Hepatocyte (in vitro differentiated cells): ENCODE measurements at regions not wholly inside any gene's neighbourhood (a gene's known extent, or its start where the extent isn't known, plus 50 kb on each side); places are given as distances from the start of the nearest gene placed in this dataset.
A peak's percentile ranks its signal among the peaks of the same experiment; 100 is the strongest.

ENCODE experiments used
- DNase-seq: peaks from one replicate; pipeline ENCODE4 v3.0.0-alpha.2; 2016; ENCODE audit warnings: low spot score
- H2AFZ ChIP-seq: fragments of 200-600 bp; sonication (generic); 2 replicates; pipeline ENCODE4 v1.6.0; 2016; ENCODE audit warnings: antibody characterized with exemption, mild to moderate bottlenecking
- H3K27ac ChIP-seq: fragments of 200-600 bp; sonication (generic); 2 replicates; pipeline ENCODE4 v1.5.1; 2016; ENCODE audit warnings: mild to moderate bottlenecking
- H3K27me3 ChIP-seq: fragments of 200-600 bp; sonication (generic); 2 replicates; pipeline ENCODE4 v1.6.1; 2016
- H3K36me3 ChIP-seq: fragments of 200-600 bp; sonication (generic); replicated peaks from 2 replicates; pipeline ENCODE4 v1.5.1; 2016; ENCODE audit warnings: low read depth; ENCODE audit not compliant: insufficient read depth
- H3K4me1 ChIP-seq: fragments of 200-600 bp; sonication (generic); 2 replicates; pipeline ENCODE4 v1.5.1; 2016; ENCODE audit warnings: mild to moderate bottlenecking, moderate library complexity; ENCODE audit not compliant: insufficient read depth
- H3K4me2 ChIP-seq: fragments of 200-600 bp; sonication (generic); 2 replicates; pipeline ENCODE4 v1.6.0; 2016
- H3K4me3 ChIP-seq: fragments of 200-600 bp; sonication (generic); 2 replicates; pipeline ENCODE4 v1.5.1; 2016; ENCODE audit warnings: mild to moderate bottlenecking
- H3K79me2 ChIP-seq: fragments of 200-600 bp; sonication (generic); 2 replicates; pipeline ENCODE4 v1.6.0; 2017; ENCODE audit warnings: mild to moderate bottlenecking
- H3K9me2 ChIP-seq: fragments of 200-600 bp; sonication (generic); replicated peaks from 2 replicates; pipeline ENCODE4 v1.6.0; 2017; ENCODE audit warnings: mild to moderate bottlenecking; ENCODE audit not compliant: insufficient read depth
- H3K9me3 ChIP-seq: fragments of 200-600 bp; sonication (generic); 2 replicates; pipeline ENCODE4 v1.5.1; 2016; ENCODE audit warnings: low read depth, mild to moderate bottlenecking
- H4K20me1 ChIP-seq: fragments of 200-600 bp; sonication (generic); 2 replicates; pipeline ENCODE4 v1.6.0; 2016; ENCODE audit warnings: mild to moderate bottlenecking; ENCODE audit not compliant: insufficient read depth, poor library complexity, severe bottlenecking
- CTCF ChIP-seq: fragments of 200-600 bp; sonication (generic); IDR thresholded peaks from 2 replicates; pipeline ENCODE4 v1.5.1; 2016; ENCODE audit warnings: antibody characterized with exemption, mild to moderate bottlenecking; ENCODE audit not compliant: poor library complexity
- EZH2 ChIP-seq: fragments of 200-600 bp; sonication (generic); IDR thresholded peaks from 2 replicates; pipeline ENCODE4 v1.6.1; 2016; ENCODE audit warnings: antibody characterized with exemption, mild to moderate bottlenecking, borderline replicate concordance
- EZH2phosphoT487 ChIP-seq: fragments of 200-600 bp; sonication (generic); IDR thresholded peaks from one replicate; pipeline ENCODE4 v1.6.1; 2018; ENCODE audit warnings: antibody characterized with exemption, mild to moderate bottlenecking, low read depth, moderate library complexity; ENCODE audit not compliant: unreplicated experiment, severe bottlenecking
- WGBS: methylation state at CpG from one replicate; pipeline ENCODE4 v1.1.6; 2016; ENCODE audit warnings: low lambda C conversion rate; ENCODE audit errors: missing lambda C conversion rate; 5-methylcytosine and 5-hydroxymethylcytosine counted together

- 100% methylated on average over 1 of the region's 1 CpG for WGBS
- DNase-seq, result no peak
- H3K9me2 ChIP-seq, result no peaks in the 10 kb centered on the region
- H3K4me3 ChIP-seq, result no peak overlapping the region
- no peak overlapping the region for H3K4me2 ChIP-seq
- no peaks in the 10 kb centered on the region for H3K9me3 ChIP-seq
- TF ChIP-seq EZH2, result no peak
- H3K27ac ChIP-seq, result no peak overlapping the region
- no peaks in the 10 kb centered on the region for H3K27me3 ChIP-seq
- H3K4me1 ChIP-seq, result peaks cover 12% of the 10 kb centered on the region
- H3K36me3 ChIP-seq, result no peaks in the 10 kb centered on the region
- H2AFZ ChIP-seq, result no peak overlapping the region
- no peaks in the 10 kb centered on the region for H3K79me2 ChIP-seq
- H4K20me1 ChIP-seq, result no peaks in the 10 kb centered on the region
Observed at GRCh38 chr3:55407426-55407820, 79.7 kb downstream of the WNT5A start.

GRCh38 chr3:55406696-55407425 is 80.2 kb downstream of the WNT5A start:
- no peaks in the 10 kb centered on the region for H3K36me3 ChIP-seq
- H4K20me1 ChIP-seq, result no peaks in the 10 kb centered on the region
- no peaks in the 10 kb centered on the region for H3K79me2 ChIP-seq
- no peak overlapping the region for H3K27ac ChIP-seq
- peaks cover 8% of the 10 kb centered on the region for H3K4me1 ChIP-seq
- TF ChIP-seq EZH2phosphoT487 (no peak), EZH2 (no peak), CTCF (no peak)
- no peaks in the 10 kb centered on the region for H3K27me3 ChIP-seq
- H3K9me2 ChIP-seq, result no peaks in the 10 kb centered on the region
- H2AFZ ChIP-seq, result no peak overlapping the region
- no peaks in the 10 kb centered on the region for H3K9me3 ChIP-seq
- no peak overlapping the region for H3K4me3 ChIP-seq
- WGBS, result 84% methylated on average over 2 of the region's 2 CpGs
- no peak for DNase-seq
- no peak overlapping the region for H3K4me2 ChIP-seq

GRCh38 chr3:55405436-55405835 is 81.7 kb downstream of the WNT5A start:
- Histone ChIP-seq H3K36me3 (no peaks in the 10 kb centered on the region), H3K4me2 (no peak overlapping the region), H3K79me2 (no peaks in the 10 kb centered on the region), H3K27ac (no peak overlapping the region), H3K9me3 (no peaks in the 10 kb centered on the region), H3K9me2 (no peaks in the 10 kb centered on the region), H2AFZ (no peak overlapping the region), H3K27me3 (no peaks in the 10 kb centered on the region), H4K20me1 (no peaks in the 10 kb centered on the region), H3K4me1 (peaks cover 6% of the 10 kb centered on the region), H3K4me3 (no peak overlapping the region)
- 43% methylated on average over 8 of the region's 8 CpGs for WGBS
- TF ChIP-seq EZH2, result no peak
- TF ChIP-seq CTCF, result peak; percentile 41
- peak; percentile 35 for DNase-seq

- 45% methylated on average over 4 of the region's 4 CpGs for WGBS
- H3K9me3 ChIP-seq, result no peaks in the 10 kb centered on the region
- H3K4me3 ChIP-seq, result no peak overlapping the region
- H3K79me2 ChIP-seq, result no peaks in the 10 kb centered on the region
- H3K36me3 ChIP-seq, result no peaks in the 10 kb centered on the region
- H4K20me1 ChIP-seq, result no peaks in the 10 kb centered on the region
- H3K27me3 ChIP-seq, result no peaks in the 10 kb centered on the region
- peak; percentile 60 for DNase-seq
- TF ChIP-seq CTCF (no peak), EZH2phosphoT487 (no peak), EZH2 (no peak)
- peak overlapping the region; percentile 53 for H3K27ac ChIP-seq
- H3K4me2 ChIP-seq, result no peak overlapping the region
- H3K9me2 ChIP-seq, result no peaks in the 10 kb centered on the region
- no peak overlapping the region for H2AFZ ChIP-seq
- H3K4me1 ChIP-seq, result peaks cover 6% of the 10 kb centered on the region
Observed at GRCh38 chr3:55402886-55403609, 84.1 kb downstream of the WNT5A start.
